ENCODE measurements at regions not wholly inside any gene's neighbourhood (a gene's known extent, or its start where the extent isn't known, plus 50 kb on each side); places are given as distances from the start of the nearest gene placed in this dataset.

DNA sequence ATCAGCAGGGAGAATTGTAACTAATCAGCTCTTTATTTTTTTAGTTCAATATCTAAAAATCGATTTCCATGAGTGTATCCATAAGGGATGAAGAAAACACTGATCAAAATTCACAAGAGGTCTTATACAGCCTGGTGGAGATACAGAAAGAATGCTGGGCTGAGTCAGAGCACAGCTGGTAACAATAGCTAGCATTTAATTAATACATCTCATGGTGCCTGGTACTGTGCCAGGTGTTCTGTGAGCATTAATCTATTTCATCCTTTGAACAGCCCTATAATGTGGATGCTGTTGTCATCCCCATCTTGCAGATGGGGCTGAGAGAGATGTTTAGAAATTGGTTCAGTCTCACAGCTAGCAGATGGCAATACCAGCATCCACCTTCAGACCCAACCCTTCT is 250.9 kb upstream of the RPS6KA3 start:
- DNase-seq: peak; percentile 78

DNA sequence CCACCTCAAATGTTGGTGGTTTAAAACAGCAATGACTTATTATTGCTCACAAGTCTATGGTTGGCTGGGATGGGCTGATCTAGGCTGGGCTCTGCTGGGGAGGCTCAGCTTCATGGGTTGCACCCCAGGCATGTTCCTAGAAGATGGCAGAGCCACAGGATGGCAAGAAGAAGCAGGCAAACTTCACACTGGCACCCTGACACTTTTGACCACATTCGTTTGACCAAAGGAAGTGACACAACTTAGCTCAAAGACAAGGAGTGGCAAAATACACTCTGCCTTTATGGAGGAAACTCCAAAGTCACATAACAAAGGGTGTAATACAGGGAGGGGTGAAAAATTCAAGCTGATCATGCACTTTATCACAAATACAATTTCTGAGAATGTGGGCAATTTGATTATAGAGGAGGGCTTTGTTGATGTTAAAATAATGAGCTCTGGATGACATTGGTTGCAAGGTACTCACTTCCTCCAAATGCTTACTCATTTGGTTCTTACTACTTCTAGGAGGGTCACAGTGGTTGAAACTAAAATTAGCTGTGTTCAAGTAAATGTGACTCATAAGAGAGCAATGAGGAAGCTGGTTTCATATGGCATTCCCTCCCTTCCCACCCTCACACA is 249.2 kb upstream of the RPS6KA3 start:
- DNase-seq: peak; percentile 86

GRCh38 chrX:20514358-20514757 is 247.6 kb upstream of the RPS6KA3 start:
- DNase-seq: peak; percentile 90

GRCh38 chrX:20513185-20513584 is 246.5 kb upstream of the RPS6KA3 start:
- DNase-seq: peak; percentile 57

DNA sequence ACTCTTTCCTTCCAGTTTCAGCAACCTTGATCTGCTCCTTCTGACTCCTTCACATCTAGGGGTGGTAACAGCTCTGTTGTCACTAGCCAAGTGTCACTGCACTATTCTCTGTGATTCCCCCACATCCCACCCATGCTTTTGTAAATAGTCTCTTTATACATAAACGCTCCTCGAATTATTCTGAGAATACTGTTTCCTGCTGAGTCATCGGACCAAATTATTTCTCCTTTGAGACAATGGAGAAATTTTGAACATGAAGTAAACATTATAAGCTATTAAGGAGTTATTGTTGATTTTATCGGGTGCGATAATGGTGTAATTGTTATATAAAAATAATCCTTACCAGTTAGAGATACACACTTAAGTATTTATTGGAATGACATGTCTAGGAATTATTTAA is 245.1 kb upstream of the RPS6KA3 start:
- DNase-seq: no peak

- no peak for DNase-seq
Measured at GRCh38 chrX:20507901-20508620, 241.4 kb upstream of the RPS6KA3 start.

- no peak for DNase-seq
Measured at GRCh38 chrX:20506739-20507138, 240.0 kb upstream of the RPS6KA3 start.

DNA sequence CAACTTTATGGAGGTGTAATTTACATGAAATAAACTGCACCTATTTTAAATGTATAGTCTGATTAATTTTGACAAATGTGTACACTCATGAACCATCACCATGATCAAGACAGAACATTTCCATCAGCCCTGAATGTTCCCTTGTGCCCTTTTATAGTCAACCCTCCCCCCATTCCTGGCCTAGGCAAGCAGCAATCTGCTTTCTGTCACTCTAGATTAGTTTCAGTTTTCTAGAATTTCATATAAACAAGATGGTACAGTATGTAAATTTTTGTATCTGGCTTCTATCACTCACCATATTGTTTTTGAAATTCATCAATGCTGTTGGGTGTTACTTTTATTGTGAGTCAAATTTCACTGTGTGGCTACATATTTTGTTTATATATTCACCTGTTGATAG is 234.2 kb upstream of the RPS6KA3 start:
- DNase-seq: no peak

DNA sequence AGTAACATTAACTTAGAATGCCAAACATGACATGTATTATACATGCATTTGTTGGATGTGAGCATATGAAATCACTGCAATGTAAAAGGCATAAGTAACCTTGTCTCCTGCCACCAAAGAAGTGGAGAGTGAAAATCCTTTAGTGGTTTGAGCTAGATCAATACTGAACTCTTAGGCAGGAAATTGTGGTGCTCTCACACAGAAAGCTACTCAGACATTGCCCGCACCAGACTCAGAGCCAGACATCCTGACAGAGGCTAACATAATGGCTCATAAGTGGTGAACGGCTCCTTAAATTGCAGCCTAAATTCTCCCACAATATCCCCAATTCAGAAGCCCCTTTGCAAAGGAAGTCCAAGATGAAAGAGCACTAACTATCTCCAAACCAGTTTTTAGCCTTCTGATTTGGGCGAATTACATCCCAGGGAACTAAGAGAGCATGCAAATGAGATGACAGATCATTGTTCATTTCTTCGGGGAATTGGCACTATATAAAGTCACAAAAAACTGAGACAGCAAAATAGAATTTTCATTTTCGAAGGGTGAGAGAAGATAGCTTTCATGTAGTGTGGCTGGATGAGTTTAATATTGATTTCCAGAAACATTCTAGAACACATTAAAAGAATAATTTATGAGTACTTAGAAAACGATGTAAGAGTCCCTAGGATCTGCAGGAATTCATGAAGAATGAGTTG is 233.6 kb upstream of the RPS6KA3 start:
- no peak for DNase-seq

DNA sequence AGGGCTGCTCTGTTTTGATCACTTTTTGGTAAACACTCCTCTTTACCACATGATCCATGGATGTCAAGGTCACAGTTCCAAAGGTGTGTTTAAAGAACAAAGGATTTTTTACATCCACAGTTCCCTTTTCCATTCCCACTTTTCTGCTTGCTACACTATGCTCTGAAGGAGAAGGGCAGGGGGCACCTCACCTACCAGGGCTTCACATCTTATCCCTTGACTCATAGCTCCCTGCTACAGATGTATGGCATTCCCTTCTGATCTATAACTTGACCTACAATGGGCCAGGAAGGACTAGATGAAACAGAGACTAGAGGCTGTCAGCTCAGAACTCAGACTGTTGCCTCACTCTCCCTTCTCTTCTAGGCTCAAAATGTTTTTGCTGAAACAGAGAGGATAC is 233.1 kb upstream of the RPS6KA3 start:
- DNase-seq: no peak

- DNase-seq: peak; percentile 65
Measured at GRCh38 chrX:20498851-20499635, 232.3 kb upstream of the RPS6KA3 start.

- DNase-seq: no peak
Measured at GRCh38 chrX:20495575-20495974, 228.9 kb upstream of the RPS6KA3 start.

- DNase-seq: no peak
Measured at GRCh38 chrX:20488473-20488872, 221.8 kb upstream of the RPS6KA3 start.

GRCh38 chrX:20487227-20487626 is 220.5 kb upstream of the RPS6KA3 start:
- DNase-seq: peak; percentile 55

DNA sequence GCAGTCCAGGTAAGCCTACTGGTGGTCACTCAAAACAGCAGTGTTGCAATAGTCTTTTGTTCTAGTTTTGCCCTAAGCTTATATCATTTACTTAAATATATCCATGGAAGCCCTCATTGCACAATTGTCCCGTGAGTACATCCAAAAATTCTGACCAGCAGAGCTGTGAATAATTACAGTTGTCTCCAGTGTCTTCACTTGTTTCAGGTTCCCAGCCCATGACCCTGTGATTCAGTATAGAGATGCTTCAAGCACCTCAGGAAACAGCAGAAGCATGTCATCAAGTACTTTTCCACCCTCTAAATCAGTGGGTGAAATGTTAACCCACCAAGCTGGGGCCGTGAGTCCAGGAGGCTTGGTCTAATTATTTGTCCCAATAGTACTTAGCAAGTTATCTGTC is 214.9 kb upstream of the RPS6KA3 start:
- DNase-seq: peak; percentile 38

DNA sequence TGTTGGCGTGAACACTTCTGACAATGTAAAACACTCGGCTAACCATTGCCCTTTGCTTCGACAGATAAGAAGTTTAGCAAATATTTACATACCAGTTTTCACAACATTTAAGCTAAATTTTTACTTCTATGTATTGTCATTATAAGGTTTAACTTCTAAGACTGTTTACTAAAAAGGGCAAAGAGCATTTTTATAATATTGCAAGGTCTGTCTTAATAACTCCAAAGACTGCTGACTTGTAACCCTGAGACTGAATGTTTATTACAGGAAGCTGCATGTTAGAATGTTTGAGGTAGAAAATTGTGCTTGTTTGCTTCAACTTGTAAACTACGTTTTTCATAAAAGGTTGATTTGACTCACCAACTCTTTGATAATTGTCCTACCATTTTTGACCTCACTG is 213.2 kb upstream of the RPS6KA3 start:
- DNase-seq: no peak

DNA sequence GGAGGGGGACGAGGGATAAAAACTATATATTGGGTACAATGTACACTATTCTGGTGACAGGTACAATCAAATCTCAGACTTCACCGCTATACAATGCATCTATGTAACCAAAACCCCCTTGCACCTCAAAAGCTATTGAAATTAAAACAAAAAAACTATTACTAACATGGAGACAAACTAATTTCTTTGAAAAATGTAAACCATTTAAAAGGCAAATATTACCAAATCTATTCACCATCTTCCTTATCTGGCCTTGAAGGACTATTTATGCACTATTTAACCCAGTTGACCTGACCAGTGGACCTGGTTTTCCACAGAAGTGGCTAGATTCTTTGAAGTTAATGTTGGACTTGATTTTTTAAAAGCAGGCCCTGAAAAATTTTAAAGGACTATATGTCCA is 212.3 kb upstream of the RPS6KA3 start:
- DNase-seq: no peak

DNA sequence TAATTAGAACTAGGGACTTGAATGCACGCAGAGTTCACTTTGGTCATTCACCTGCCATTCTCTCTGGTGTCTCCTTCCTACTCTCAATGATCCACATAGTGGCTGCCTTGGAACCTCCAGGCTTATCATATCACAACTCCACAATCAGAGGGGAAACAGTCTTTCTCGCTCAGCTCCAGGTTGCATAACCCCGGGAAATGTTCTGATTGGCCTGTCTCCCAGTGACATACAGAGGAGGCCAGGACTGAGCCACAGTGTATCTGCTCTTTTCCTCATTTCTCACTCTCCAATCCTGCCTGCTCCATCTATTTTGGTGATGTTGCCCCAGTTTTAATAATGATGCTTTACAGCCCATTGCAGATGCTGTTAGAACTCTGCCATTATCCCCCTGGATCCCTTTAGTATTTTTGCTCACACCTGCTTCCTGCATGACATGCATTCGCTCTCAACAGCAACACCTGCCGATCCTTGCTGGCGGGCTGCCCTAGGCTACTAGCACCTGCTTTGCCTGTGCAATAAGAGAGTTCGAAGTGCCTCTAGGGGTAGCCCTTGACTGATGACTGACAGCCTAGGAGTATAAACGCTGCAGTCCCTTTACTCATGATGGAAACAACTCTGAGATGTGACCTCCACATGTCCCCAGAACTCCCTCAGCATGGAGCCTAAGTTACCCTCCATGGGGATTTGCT is 211.3 kb upstream of the RPS6KA3 start:
- no peak for DNase-seq

DNA sequence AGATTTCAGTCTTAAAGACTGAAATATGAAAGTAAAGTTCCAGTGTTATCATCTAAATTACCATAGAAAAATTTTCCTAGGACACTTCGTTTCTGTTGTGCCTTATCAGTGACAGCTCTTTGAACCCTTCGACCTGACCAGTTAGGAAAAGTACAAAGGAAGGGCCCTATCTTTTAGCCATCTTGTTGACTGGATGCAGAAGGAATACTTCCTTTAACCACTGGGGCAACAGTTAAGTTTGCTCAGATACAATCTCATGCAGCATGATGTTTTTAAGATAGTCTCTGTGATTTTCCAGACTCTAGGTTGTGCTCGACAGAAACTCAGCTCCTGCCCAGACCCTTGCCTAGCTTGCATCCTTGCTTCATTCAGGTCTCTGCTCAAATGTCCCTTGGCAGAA is 210.5 kb upstream of the RPS6KA3 start:
- DNase-seq: no peak

GRCh38 chrX:20472620-20473258 is 206.0 kb upstream of the RPS6KA3 start:
- no peak for DNase-seq

- no peak for DNase-seq
Measured at GRCh38 chrX:20472148-20472547, 205.4 kb upstream of the RPS6KA3 start.

DNA sequence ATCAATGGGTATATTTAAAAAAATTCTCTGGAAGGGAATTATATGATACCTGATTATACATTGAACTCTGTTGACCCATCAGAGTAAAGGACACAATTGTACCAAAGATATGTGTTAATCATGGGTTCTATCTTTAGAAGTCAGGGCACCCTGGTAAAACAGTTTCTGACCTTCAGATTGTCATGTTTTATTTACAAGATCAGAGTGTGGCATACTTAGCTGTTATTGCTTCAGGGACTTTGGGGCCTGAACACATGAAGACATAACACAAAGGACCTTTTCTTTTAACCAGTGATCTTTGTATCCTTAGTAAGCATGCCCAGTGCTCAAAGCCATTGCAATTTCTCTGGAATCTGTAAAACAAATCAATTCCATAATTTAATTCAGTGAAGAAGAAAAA is 204.8 kb upstream of the RPS6KA3 start:
- DNase-seq: no peak

Measured in fibroblast of skin of abdomen (primary cell).